CD4-positive, alpha-beta T cell treated with Interleukin-17A for 4 hours (primary cell): ENCODE measurements at regions not wholly inside any gene's neighbourhood (a gene's known extent, or its start where the extent isn't known, plus 50 kb on each side); places are given as distances from the start of the nearest gene placed in this dataset.
"Not testable (repeated sequence)": the region's sequence is repeated elsewhere in the genome, so short reads cannot be mapped to it uniquely, and the experiment has no call there.

Source experiments
- DNase-seq: peaks from one replicate; pipeline ENCODE4 v3.0.0-alpha.2; 2020; ENCODE audit warnings: mixed read lengths

GRCh38 chr9:1115370-1115769, 65.2 kb downstream of the DMRT2 start:
- no peak for DNase-seq

- DNase-seq: no peak
Observed at GRCh38 chr9:1117439-1117838, 67.3 kb downstream of the DMRT2 start.

- DNase-seq: no peak
Observed at GRCh38 chr9:1120500-1121165, 70.5 kb downstream of the DMRT2 start.

GRCh38 chr9:1125741-1126140, 75.6 kb downstream of the DMRT2 start:
- DNase-seq: no peak

GRCh38 chr9:1128046-1128445, 77.9 kb downstream of the DMRT2 start:
- DNase-seq: no peak

GRCh38 chr9:1129382-1129781, 79.2 kb downstream of the DMRT2 start:
- no peak for DNase-seq

- DNase-seq: no peak
Observed at GRCh38 chr9:1140057-1140456, 89.9 kb downstream of the DMRT2 start.

GRCh38 chr9:1151691-1152090, 101.5 kb downstream of the DMRT2 start:
- DNase-seq: no peak

GRCh38 chr9:1152171-1152570, 102.0 kb downstream of the DMRT2 start:
- no peak for DNase-seq

- DNase-seq: no peak
Observed at GRCh38 chr9:1154739-1155138, 104.6 kb downstream of the DMRT2 start.

- no peak for DNase-seq
Observed at GRCh38 chr9:1155602-1156001, 105.4 kb downstream of the DMRT2 start.

GRCh38 chr9:1156794-1157550, 106.8 kb downstream of the DMRT2 start:
- no peak for DNase-seq

- DNase-seq: no peak
Observed at GRCh38 chr9:1157836-1158235, 107.7 kb downstream of the DMRT2 start.

GRCh38 chr9:1170918-1171317, 120.8 kb downstream of the DMRT2 start:
- DNase-seq: no peak

GRCh38 chr9:1171546-1171945, 121.4 kb downstream of the DMRT2 start:
- no peak for DNase-seq

- no peak for DNase-seq
Observed at GRCh38 chr9:1173211-1173610, 123.1 kb downstream of the DMRT2 start.

- no peak for DNase-seq
Observed at GRCh38 chr9:1173993-1174392, 123.8 kb downstream of the DMRT2 start.

GRCh38 chr9:1179366-1179765, 129.2 kb downstream of the DMRT2 start:
- no peak for DNase-seq

- no peak for DNase-seq
Observed at GRCh38 chr9:1184146-1184545, 134.0 kb downstream of the DMRT2 start.

GRCh38 chr9:1187137-1187536, 137.0 kb downstream of the DMRT2 start:
- DNase-seq: not testable (repeated sequence)

GRCh38 chr9:1195636-1196035, 145.5 kb downstream of the DMRT2 start:
- not testable (repeated sequence) for DNase-seq

GRCh38 chr9:1198085-1198484, 147.9 kb downstream of the DMRT2 start:
- DNase-seq: no peak

- DNase-seq: no peak
Observed at GRCh38 chr9:1200847-1201251, 150.7 kb downstream of the DMRT2 start.

GRCh38 chr9:1201262-1201661, 151.1 kb downstream of the DMRT2 start:
- DNase-seq: no peak

GRCh38 chr9:1201901-1202300, 151.7 kb downstream of the DMRT2 start:
- DNase-seq: no peak
